ENCODE measurements at regions not wholly inside any gene's neighbourhood (a gene's known extent, or its start where the extent isn't known, plus 50 kb on each side); places are given as distances from the start of the nearest gene placed in this dataset.

- H3K9me3 ChIP-seq (replicated peaks in 1 of 11), result no peaks in the 10 kb centered on the region
- no peaks in the 10 kb centered on the region for H3K27me3 ChIP-seq
- no peak overlapping the region for H3K4me2 ChIP-seq
- TF ChIP-seq Cebpa-rat (IDR thresholded peaks at IDR 0.05), result no peak
- no peaks in the 10 kb centered on the region; a peak in 1 of 20 replicates for H3K4me1 ChIP-seq
- no peak overlapping the region for H3K4me3 ChIP-seq
- no peaks in the 10 kb centered on the region for H3K36me3 ChIP-seq
- no peak overlapping the region for H3K27ac ChIP-seq
- no peak overlapping the region for H3K9ac ChIP-seq
- no peaks in the 10 kb centered on the region for H4K20me1 ChIP-seq
Measured at GRCh38 chr11:33618956-33619355, 81.7 kb downstream of the C11orf91 start.

GRCh38 chr11:33618351-33618710 is 82.3 kb downstream of the C11orf91 start:
- Histone ChIP-seq H3K4me2 (no peak overlapping the region), H3K36me3 (no peaks in the 10 kb centered on the region), H3K27me3 (no peaks in the 10 kb centered on the region), H3K4me1 (no peaks in the 10 kb centered on the region; a peak in 1 of 20 replicates), H3K9me3 (replicated peaks in 1 of 11) (peaks cover 0 to 3% (median 0%) of the 10 kb centered on the region in 11 experiments; a peak in 2 of 22 replicates), H3K9ac (no peak overlapping the region), H3K27ac (no peak overlapping the region), H3K4me3 (no peak overlapping the region), H4K20me1 (no peaks in the 10 kb centered on the region)
- TF ChIP-seq Cebpa-rat (IDR thresholded peaks at IDR 0.05), result no peak

GRCh38 chr11:33617672-33618350 is 82.8 kb downstream of the C11orf91 start:
- no peak for TF ChIP-seq Cebpa-rat (IDR thresholded peaks at IDR 0.05)
- Histone ChIP-seq H3K9ac (no peak overlapping the region), H3K27ac (no peak overlapping the region), H3K36me3 (no peaks in the 10 kb centered on the region), H4K20me1 (no peaks in the 10 kb centered on the region), H3K4me2 (no peak overlapping the region), H3K9me3 (replicated peaks in 1 of 11) (peaks cover 0 to 8% (median 0%) of the 10 kb centered on the region in 11 experiments; a peak in 2 of 22 replicates), H3K4me3 (no peak overlapping the region), H3K4me1 (no peaks in the 10 kb centered on the region; a peak in 1 of 20 replicates), H3K27me3 (no peaks in the 10 kb centered on the region)

GRCh38 chr11:33616552-33616951 is 84.1 kb downstream of the C11orf91 start:
- Histone ChIP-seq H3K4me3 (no peak overlapping the region), H3K9ac (no peak overlapping the region), H3K4me1 (no peaks in the 10 kb centered on the region; a peak in 1 of 20 replicates), H3K27me3 (no peaks in the 10 kb centered on the region), H3K36me3 (no peaks in the 10 kb centered on the region), H3K9me3 (replicated peaks in 1 of 11) (peaks cover 0 to 9% (median 0%) of the 10 kb centered on the region in 11 experiments; a peak in 2 of 22 replicates), H3K27ac (no peak overlapping the region), H4K20me1 (no peaks in the 10 kb centered on the region), H3K4me2 (no peak overlapping the region)
- no peak for TF ChIP-seq Cebpa-rat (IDR thresholded peaks at IDR 0.05)

- H3K9me3 ChIP-seq (replicated peaks in 1 of 11), result peaks cover 0 to 9% (median 0%) of the 10 kb centered on the region in 11 experiments; a peak in 2 of 22 replicates
- no peaks in the 10 kb centered on the region; a peak in 1 of 20 replicates for H3K4me1 ChIP-seq
- no peak overlapping the region for H3K4me3 ChIP-seq
- TF ChIP-seq Cebpa-rat (IDR thresholded peaks at IDR 0.05), result no peak
- no peaks in the 10 kb centered on the region for H4K20me1 ChIP-seq
- H3K9ac ChIP-seq, result no peak overlapping the region
- H3K4me2 ChIP-seq, result no peak overlapping the region
- H3K36me3 ChIP-seq, result no peaks in the 10 kb centered on the region
- no peak overlapping the region for H3K27ac ChIP-seq
- H3K27me3 ChIP-seq, result no peaks in the 10 kb centered on the region
Measured at GRCh38 chr11:33615751-33616150, 84.9 kb downstream of the C11orf91 start.

GRCh38 chr11:33613404-33613803 is 87.2 kb downstream of the C11orf91 start:
- Histone ChIP-seq H3K9ac (no peak overlapping the region), H3K9me3 (replicated peaks in 1 of 11) (peaks cover 0 to 9% (median 0%) of the 10 kb centered on the region in 11 experiments; a peak in 2 of 22 replicates), H3K27ac (no peak overlapping the region), H3K36me3 (no peaks in the 10 kb centered on the region), H3K4me1 (no peaks in the 10 kb centered on the region; a peak in 1 of 20 replicates), H3K4me2 (no peak overlapping the region), H3K27me3 (no peaks in the 10 kb centered on the region), H4K20me1 (no peaks in the 10 kb centered on the region), H3K4me3 (no peak overlapping the region)
- TF ChIP-seq Cebpa-rat (IDR thresholded peaks at IDR 0.05), result no peak

- no peak overlapping the region for H3K4me3 ChIP-seq
Measured at GRCh38 chr11:33610903-33611302, 89.7 kb downstream of the C11orf91 start.

GRCh38 chr11:33608386-33608785 is 92.2 kb downstream of the C11orf91 start:
- Histone ChIP-seq H4K20me1 (no peaks in the 10 kb centered on the region), H3K9me3 (replicated peaks in 1 of 11) (peaks cover 0 to 7% (median 0%) of the 10 kb centered on the region in 11 experiments; a peak in 2 of 22 replicates), H3K27ac (no peak overlapping the region), H3K36me3 (no peaks in the 10 kb centered on the region), H3K27me3 (no peaks in the 10 kb centered on the region), H3K4me1 (no peaks in the 10 kb centered on the region), H3K4me2 (no peak overlapping the region), H3K9ac (no peak overlapping the region), H3K4me3 (no peak overlapping the region)
- no peak for TF ChIP-seq Cebpa-rat (IDR thresholded peaks at IDR 0.05)

More at GRCh38 chr11:33610903-33611302, 89.7 kb downstream of the C11orf91 start:
- no peak overlapping the region for H3K9ac ChIP-seq
- no peaks in the 10 kb centered on the region for H3K36me3 ChIP-seq
- no peak for TF ChIP-seq Cebpa-rat (IDR thresholded peaks at IDR 0.05)
- no peak overlapping the region for H3K4me2 ChIP-seq
- H3K9me3 ChIP-seq (replicated peaks in 1 of 11), result peaks cover 0 to 9% (median 0%) of the 10 kb centered on the region in 11 experiments; a peak in 2 of 22 replicates
- H3K27ac ChIP-seq, result no peak overlapping the region
- H3K4me1 ChIP-seq, result no peaks in the 10 kb centered on the region
- H3K27me3 ChIP-seq, result no peaks in the 10 kb centered on the region
- no peaks in the 10 kb centered on the region for H4K20me1 ChIP-seq

- no peak overlapping the region for H3K9ac ChIP-seq
- no peaks in the 10 kb centered on the region for H4K20me1 ChIP-seq
- H3K36me3 ChIP-seq, result no peaks in the 10 kb centered on the region
- H3K27ac ChIP-seq, result no peak overlapping the region
- no peak for TF ChIP-seq Cebpa-rat (IDR thresholded peaks at IDR 0.05)
- H3K27me3 ChIP-seq, result no peaks in the 10 kb centered on the region
- H3K4me1 ChIP-seq, result no peaks in the 10 kb centered on the region
- H3K9me3 ChIP-seq (replicated peaks in 1 of 11), result no peaks in the 10 kb centered on the region
- no peak overlapping the region for H3K4me3 ChIP-seq
- no peak overlapping the region for H3K4me2 ChIP-seq
Measured at GRCh38 chr11:33606762-33607161, 93.9 kb downstream of the C11orf91 start.

GRCh38 chr11:33605703-33606102 is 94.9 kb downstream of the C11orf91 start:
- no peak overlapping the region for H3K27ac ChIP-seq
- no peak for TF ChIP-seq Cebpa-rat (IDR thresholded peaks at IDR 0.05)
- H3K4me2 ChIP-seq, result no peak overlapping the region

More at GRCh38 chr11:33605703-33606102, 94.9 kb downstream of the C11orf91 start:
- no peaks in the 10 kb centered on the region for H4K20me1 ChIP-seq
- H3K4me3 ChIP-seq, result no peak overlapping the region
- H3K27me3 ChIP-seq, result no peaks in the 10 kb centered on the region
- no peaks in the 10 kb centered on the region for H3K4me1 ChIP-seq
- no peak overlapping the region for H3K9ac ChIP-seq
- no peaks in the 10 kb centered on the region for H3K36me3 ChIP-seq
- no peaks in the 10 kb centered on the region for H3K9me3 ChIP-seq (replicated peaks in 1 of 11)
